ENCODE measurements at regions not wholly inside any gene's neighbourhood (a gene's known extent, or its start where the extent isn't known, plus 50 kb on each side); places are given as distances from the start of the nearest gene placed in this dataset.

DNA sequence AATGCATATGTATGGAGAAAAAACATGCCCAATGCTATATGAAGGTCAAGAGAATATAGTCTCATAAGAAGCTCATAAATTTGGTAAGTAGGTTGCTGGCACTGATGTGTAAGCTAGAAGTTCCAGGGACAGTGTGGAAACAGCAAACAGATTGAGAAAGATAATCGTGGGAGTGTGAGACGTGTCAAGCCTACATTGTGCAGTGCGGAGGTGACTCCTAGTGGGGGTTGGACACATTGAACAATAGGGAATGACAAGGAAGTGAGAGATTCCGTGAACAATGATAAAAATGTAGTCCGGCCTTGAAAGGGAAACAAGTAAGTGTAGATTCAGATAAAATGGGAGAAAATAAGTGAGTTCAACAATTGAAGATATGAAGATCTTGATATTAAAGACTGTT lies 788.4 kb upstream of the PRMT6 start:
- TF ChIP-seq EZH2 (IDR thresholded peaks at IDR 0.05) = no peak
- no peak for TF ChIP-seq EZH2phosphoT487 (IDR thresholded peaks at IDR 0.05)
- TF ChIP-seq, protein P1, sequence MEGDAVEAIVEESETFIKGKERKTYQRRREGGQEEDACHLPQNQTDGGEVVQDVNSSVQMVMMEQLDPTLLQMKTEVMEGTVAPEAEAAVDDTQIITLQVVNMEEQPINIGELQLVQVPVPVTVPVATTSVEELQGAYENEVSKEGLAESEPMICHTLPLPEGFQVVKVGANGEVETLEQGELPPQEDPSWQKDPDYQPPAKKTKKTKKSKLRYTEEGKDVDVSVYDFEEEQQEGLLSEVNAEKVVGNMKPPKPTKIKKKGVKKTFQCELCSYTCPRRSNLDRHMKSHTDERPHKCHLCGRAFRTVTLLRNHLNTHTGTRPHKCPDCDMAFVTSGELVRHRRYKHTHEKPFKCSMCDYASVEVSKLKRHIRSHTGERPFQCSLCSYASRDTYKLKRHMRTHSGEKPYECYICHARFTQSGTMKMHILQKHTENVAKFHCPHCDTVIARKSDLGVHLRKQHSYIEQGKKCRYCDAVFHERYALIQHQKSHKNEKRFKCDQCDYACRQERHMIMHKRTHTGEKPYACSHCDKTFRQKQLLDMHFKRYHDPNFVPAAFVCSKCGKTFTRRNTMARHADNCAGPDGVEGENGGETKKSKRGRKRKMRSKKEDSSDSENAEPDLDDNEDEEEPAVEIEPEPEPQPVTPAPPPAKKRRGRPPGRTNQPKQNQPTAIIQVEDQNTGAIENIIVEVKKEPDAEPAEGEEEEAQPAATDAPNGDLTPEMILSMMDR (IDR thresholded peaks at IDR 0.05) = peak; percentile 37
